AML-193 (cell line): ENCODE measurements at regions not wholly inside any gene's neighbourhood (a gene's known extent, or its start where the extent isn't known, plus 50 kb on each side); places are given as distances from the start of the nearest gene placed in this dataset.

Experiments
- DNase-seq, 2 experiments: peaks; one replicate each; lab custom pipeline; 2025; lab: John Stamatoyannopoulos, UW

GRCh38 chr21:35426469-35426868 lies 377.4 kb upstream of the RUNX1 start:
- DNase-seq = no peak

DNA sequence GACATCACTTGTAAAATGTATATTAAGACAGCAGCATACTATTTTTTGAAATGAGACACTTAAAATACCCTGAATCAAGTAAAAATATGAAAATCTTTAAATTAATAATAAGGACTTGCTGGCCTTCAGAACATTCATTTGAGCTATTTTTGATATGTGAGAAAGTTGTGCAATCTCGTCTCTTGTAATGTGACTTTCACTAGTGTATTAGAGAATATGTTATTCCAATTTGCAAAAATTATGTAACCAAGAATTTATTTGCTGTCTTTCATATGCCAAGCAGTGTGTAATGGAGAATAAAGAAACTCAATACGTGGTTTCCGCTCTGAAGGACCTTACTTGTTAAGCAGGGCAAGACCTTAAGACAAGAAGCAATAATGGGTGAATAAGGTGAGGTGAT lies 375.0 kb upstream of the RUNX1 start:
- no peak for DNase-seq

- DNase-seq = no peak
These were observed 374.6 kb upstream of the RUNX1 start for GRCh38 chr21:35423709-35424108.

DNA sequence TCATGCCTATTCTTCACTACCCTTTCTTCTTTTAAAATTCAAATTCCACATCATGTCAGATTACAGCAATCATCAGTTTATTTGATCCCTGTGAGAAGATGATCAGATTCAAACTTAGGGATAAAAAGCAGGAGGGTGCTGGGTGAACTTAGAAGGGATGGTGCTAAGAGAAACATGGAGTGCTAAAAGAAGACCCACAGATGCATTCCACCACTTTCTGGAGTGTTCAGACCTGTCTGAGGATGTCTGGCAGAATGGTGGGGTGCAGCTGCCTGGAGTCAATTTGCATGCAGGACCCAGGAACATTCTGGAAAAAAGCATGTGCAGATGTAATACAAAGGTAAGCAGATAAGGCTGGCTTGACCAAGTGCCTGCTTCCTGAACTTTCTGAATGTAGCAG lies 372.9 kb upstream of the RUNX1 start:
- no peak for DNase-seq

DNA sequence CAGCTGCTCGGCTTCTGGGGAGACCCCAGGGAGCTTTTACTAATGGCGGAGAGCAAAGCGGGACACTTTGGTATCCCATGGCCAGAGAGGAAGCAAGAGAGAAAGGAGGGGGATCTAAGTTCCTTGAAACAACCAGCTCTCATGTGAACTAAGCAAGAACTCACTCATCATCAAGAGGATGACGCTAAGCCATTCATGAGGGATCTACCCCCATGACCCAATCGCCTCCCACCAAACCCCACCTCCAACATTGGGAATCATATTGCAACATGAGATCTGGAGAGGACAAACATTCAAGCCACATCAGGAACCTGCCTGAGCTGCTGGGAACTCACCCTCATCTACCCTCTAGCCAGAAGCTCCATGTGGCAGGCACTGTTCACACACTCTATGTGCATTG lies 372.1 kb upstream of the RUNX1 start:
- no peak for DNase-seq

- DNase-seq = no peak
These were observed 371.6 kb upstream of the RUNX1 start for GRCh38 chr21:35420656-35421055.

DNA sequence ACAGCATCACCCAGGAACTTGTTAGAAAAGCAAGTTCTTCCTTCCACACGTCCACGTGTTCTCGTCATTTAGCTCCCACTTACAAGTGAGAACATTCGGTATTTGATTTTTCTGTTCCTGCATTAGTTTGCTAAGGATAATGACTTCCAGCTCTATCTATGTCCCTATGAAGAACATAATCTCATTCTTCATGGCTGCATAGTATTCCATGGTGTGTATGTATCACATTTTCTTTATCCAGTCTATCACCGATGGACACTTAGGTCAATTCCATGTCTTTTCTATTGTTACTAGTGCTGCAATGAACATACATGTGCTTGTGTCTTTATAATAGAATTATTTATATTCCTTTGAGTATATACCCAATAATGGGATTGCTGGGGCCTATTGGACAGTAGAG lies 368.7 kb upstream of the RUNX1 start:
- no peak for DNase-seq

GRCh38 chr21:35416866-35417489 lies 367.9 kb upstream of the RUNX1 start:
- no peak for DNase-seq

DNA sequence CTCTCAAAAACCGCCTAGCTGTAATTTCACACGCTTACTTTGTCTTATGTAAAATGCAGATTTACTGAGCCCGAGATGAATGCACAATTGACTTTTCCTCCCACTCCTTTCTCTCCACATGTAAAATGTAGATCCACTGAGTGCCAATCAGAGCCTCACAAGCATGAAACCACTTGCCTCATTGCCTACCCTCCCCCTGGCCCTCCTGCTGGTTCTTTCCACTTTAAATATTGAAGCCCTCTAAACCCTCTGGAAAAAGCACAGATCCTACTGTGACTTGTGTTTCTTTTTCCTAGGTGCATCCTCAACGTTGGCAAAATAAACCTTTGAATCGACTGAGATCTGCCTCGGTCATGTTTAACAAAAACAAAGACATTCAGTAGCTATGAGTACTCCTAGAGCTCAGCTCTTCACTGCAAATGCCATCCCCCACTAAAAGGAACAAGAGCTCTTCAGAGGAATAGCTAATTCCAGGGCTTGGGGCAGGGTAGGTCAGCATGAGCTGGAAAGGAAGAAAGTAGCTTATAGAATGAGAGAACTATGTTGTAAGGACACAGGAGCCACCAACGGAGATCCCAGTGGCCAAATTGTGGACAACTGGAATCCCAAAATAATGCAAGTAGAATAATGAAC lies 365.5 kb upstream of the RUNX1 start:
- no peak for DNase-seq

GRCh38 chr21:35414056-35414455 lies 365.0 kb upstream of the RUNX1 start:
- DNase-seq = no peak

- DNase-seq = no peak
These were observed 363.1 kb upstream of the RUNX1 start for GRCh38 chr21:35412231-35412630.

- no peak for DNase-seq
These were observed 362.3 kb upstream of the RUNX1 start for GRCh38 chr21:35411434-35411833.

DNA sequence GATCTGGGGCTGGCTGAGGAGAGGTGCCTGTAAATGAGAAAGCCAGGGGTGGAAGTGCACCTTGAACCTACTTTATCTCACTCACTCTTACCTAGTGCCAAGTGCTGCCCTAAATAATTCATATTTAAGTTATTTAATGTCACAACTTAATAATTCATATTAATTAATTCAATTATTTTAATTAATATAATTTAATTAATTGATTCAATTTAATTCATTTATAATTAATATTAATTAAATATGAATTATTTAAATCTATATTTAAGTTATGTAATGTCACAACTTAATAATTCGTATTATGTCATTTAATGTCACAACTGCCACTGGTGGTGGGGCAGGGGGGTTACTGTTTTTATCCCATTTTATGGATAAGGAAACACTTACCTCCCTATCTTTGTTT lies 361.6 kb upstream of the RUNX1 start:
- no peak for DNase-seq

- DNase-seq = no peak
These were observed 361.0 kb upstream of the RUNX1 start for GRCh38 chr21:35410123-35410522.

DNA sequence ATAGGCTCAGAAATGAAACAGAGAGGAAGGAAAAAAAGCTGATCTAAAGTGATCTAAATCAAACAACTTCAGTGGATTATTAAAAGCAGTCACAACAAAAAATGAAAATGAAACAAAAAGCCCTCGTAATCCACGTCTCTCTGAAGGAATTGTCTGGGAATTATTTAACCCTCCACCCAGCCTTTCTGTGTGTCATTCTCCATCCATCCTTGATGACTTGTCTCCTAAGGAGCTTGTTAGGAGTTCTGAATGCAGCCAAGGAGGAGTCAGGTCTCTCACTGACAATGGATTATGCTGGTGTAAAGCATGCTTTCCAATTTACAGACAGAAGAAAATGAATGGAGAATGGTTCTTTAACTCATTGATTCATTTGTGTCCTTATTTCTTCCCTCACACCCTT lies 359.3 kb upstream of the RUNX1 start:
- no peak for DNase-seq

GRCh38 chr21:35406635-35407034 lies 357.5 kb upstream of the RUNX1 start:
- no peak for DNase-seq

GRCh38 chr21:35405981-35406380 lies 356.9 kb upstream of the RUNX1 start:
- DNase-seq = no peak

DNA sequence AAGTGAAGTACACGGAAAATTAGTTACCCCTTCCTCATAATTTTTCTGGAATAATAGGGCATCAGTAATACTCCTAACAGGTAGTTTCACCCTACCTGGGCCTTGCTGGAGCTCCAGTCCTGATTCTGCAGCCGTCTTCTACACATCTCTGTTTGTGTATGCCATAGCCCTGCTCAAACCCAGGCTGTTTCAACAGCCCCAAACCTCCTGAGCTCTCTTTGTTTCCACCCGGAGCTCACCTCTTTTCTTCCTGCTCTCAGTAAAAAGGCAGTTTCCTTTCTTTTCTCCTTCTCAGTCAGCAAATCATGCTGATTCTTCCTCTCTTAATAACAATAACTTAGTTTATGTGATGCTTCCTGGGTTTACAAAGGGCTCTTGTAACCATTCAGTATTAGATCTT lies 355.1 kb upstream of the RUNX1 start:
- no peak for DNase-seq

- DNase-seq = no peak
These were observed 353.0 kb upstream of the RUNX1 start for GRCh38 chr21:35402061-35402460.

- no peak for DNase-seq
These were observed 352.4 kb upstream of the RUNX1 start for GRCh38 chr21:35401476-35401875.

DNA sequence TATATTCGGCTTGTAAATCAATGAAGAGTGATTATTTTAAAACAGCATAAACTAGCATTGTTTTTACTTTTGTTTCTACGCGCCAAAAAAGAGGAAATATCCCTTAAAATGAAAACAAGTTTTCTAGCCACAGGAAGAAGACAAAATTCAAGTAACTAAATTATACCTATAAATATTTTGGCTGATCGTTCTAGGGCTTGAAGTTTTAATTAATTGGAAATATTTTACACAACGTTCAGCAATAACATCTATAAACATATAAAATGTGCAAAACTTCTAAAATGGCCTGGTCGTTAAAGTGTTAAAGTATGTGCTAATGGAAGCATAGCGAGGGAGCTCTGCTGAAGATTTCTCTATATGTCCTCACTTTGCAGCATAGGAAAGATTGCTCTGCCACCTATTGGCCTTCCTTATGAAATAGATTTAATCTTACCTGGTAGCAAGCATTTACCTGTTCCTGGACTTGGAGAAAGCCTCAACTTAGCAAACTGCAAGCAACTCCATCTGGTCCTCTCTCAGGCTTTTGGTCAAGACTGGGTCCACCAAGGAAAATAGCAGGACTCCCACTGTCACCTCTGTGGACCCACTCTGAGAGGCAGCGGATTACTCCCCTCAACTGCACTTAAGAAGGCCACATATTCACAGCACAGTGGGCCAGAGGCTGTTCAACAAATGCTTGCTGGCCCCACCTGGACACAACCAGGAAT lies 351.3 kb upstream of the RUNX1 start:
- peak; percentile 66 to 76 for DNase-seq

DNA sequence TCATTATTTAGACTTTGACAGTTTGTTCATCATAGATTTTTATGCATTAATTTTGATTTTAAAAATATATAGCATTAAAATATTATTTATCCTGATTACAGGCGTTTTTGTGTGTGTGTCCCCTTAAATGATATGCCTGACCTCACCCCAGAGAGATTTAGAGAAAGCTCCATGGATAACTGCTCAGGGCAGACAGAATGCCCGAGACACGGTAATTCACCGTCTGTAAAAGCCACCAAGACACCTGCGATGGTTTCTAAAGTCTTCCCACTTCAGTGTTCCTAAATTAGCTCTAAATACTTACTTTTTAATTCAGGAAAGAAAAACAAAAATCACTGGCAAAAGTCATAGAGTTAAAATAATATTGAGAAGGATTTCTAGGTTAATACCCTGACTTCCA lies 350.6 kb upstream of the RUNX1 start:
- no peak for DNase-seq

GRCh38 chr21:35399002-35399530 lies 350.0 kb upstream of the RUNX1 start:
- DNase-seq = peak in 1 of 2 experiments; percentile 19
